Right forelimb (tissue), 1 donor: ENCODE measurements at regions not wholly inside any gene's neighbourhood (a gene's known extent, or its start where the extent isn't known, plus 50 kb on each side); places are given as distances from the start of the nearest gene placed in this dataset.
"Not testable (repeated sequence)": the region's sequence is repeated elsewhere in the genome, so short reads cannot be mapped to it uniquely, and the experiment has no call there.

Experiments used
- DNase-seq: peaks from one replicate; pipeline ENCODE4 v3.0.0-alpha.2; 2018

DNA sequence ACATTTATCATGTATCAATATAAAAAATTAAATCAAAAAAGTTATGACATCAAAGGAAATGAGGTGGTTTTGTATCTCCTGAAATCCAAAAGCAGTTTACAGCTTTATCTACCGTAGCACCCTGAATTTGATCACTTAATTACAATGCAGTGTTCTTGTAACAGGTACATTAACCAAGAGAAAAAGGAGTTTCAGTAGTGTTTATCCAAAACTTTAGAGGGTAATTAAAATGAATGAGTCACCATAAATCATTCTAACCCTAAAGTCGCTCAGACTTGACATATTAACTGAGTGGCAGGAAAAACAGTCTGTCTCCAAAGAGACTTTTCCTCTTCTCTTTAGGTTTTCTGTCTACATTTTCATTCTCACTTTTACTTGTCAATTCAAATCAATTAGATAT lies 907.6 kb upstream of the EPHA5 start:
- no peak for DNase-seq

DNA sequence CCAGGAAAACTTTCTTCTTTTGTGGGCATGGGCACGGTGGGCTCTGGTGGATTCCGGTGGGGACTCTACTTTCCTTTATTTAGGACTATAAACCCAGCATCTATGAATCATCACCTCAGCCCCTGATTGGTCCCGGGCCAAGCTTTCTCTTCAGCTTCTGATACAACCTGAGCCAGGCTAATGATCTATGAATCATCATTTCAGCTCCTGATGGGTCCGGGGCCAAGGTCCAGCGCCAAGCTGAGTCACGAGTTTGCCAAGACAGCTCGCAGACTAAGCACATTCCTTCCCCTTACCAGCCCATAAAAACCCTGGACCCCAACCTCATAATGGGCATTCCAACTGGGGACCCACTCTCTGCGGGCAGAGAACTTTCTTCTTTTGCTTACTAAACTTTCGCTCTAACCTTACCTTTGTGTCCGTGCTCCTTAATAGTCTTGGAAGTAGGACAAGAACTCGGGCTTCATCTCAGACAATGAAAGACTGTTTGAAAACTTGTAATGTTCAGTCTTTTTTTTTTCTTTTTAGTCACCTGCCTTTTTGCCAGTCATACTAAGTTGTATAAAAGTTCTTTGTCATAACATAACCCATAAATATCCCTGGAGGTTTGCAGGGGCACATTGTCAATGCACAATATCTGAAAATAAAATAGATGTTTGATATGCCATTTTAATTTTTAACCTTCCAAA lies 904.9 kb upstream of the EPHA5 start:
- no peak for DNase-seq

DNA sequence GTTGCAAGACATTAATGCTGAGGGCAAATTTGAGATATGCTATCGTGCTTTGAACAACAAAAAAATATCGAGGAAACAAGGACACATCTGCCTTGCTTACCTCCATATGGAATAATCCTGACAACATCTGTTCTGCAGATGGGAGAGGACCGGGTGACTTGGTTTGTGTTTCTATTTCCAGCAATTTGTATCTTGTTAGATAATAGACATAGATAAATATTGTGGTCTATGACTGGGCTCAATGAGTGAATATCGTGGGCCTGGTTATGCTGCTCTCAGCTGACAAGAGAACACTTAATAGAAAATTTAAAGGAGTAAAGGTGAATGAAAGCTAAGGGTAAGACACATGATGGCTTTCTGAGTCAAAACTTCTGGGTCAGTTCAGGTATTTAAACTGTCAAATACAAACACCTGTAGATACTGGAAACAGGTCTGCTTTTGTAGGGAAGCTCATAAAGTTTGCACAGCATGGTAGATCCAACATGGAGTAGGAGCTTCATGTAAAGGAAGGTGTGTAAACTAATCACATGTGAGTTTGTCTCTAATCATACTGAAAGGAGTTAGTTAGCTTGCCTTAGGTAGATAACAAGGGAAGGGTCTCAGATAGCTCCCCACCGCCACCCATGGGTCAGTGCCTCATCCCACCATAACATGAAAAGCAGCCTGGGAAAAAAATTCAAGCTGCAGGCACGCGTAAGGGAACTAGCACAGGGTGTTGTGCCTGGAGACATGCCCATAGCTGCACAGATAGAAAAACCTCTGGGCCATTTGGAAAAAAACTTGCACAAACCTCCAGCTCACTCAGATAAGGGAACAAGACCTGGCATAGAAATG lies 904.1 kb upstream of the EPHA5 start:
- DNase-seq, result no peak

DNA sequence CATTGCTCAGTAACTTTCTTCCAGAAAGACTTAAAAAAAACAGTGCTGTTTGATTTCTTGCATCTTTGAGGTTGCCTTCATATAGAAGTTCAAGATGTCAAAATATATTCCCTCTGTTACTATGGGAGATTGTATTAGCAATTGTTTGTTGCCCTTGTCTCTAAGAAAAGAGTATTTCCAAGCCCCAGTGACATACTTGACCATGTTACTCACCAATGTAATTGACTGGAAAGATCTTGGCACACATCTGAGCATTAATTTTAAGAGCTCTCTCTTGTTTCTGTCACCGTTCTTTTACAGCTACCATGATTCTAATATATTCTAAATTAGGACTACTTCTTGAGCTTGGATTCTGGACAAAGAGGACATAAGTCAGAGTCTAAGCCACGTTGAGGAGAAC lies 902.7 kb upstream of the EPHA5 start:
- DNase-seq, result no peak

DNA sequence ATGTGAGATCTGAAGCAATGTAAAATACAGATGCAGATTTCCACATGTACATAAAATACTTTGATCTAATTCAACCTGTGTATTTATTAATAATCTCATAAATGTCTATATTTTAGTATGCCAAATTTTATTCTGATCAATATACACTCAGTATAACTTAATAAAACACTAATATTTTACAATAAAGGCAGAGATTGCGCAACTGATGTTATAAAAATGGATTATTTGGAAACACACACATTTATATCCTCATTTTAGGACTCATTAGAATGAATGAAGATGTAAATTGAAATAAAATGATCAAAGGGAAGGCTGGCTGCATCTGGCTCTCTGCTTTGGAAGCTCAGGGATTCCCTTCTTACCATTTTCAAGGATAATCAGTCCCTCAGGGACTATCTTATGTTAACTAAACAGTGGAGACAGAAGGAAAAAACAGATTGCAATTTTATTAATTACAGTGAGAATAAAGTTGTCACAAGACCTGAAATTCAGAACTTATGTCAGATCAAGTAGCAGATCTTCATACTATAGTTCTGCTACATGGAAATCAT lies 900.9 kb upstream of the EPHA5 start:
- no peak for DNase-seq

DNA sequence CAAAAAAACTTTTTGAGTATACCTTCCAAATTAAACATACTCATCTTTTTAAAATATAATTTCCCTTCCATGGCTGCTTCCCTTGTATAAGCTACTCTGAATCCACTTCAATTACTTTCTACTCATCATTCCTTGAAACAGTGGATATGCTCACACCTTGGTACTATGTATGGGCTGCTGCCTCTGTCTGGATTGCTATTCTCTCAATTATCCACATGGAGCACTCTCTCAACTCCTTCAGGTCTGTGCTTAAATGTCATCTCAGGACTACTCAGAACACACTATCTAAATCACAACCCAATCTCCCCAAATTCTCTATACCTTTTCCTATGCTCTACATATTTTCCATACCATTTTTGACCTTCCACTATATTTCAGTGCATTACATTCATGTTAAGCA lies 898.9 kb upstream of the EPHA5 start:
- no peak for DNase-seq

DNA sequence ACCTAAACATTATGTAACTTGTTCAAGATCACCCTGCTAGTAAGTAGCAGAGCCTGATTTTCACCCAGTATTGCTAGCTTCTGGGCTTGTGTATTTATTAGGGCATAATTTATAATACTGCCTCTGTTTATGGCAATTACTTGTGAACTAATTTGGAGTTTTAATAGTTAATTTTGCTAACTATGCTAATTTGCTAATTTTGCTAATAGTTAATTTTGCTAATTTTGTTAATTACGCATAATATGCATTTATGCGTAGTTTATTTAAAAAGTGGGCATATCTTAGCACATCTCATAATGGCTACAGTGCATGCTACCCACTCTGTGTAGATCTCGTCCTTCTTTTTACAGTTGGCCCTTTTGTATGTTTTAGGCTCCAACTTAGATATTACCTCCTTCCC lies 898.1 kb upstream of the EPHA5 start:
- no peak for DNase-seq

DNA sequence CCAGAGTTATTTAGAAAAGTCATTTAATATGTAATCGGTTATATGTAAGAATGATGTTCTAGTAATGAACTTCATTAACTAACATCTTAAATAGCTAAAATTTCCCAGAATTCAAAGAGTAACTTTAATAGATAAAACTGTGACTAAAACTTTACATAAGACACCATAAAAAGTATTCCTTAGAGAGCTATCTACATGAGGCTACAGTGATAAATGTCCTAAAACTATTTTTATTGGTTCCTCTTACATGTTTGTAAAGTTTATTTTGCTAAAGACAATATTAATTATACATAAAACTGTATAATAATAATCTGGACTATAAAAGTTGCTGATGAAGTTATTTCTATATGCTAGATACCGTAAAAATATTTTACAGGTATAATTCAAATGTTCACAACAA lies 897.7 kb upstream of the EPHA5 start:
- no peak for DNase-seq

DNA sequence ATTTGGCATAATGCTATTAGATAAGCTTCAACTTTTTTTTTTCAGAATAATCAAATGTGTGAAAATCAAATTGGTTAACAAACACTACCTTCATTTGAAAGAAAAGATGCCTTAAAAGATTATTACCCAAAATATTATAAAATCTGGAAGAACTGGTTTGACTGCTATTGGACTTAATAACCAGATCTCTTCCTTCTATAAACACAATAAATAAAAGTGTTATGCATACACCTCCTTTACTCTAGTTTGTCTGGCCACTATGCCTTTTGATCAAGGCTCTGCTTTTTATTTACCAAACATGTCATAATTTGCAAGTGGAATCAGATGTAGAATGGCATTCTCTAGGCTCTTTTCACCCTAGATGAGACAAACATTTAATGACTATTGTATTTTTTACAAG lies 897.3 kb upstream of the EPHA5 start:
- DNase-seq, result no peak

DNA sequence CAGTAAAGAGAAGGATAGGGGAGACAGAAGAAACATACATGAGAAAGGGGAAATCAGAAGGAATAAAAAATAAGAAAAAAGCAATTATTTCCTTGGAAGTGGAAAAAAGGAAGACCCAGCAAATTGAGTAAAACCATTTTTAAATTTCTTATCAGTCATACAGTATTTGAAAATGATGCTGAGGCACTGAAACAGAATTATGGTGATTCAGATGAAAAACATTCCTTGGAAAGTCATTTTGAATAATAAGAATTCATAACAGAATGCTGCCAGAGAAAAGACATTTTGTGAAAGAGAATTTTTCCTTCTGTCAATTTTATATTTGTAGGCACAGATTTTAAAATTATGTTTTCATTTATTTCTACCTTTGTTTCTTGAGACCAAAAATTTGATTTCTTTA lies 895.5 kb upstream of the EPHA5 start:
- no peak for DNase-seq

DNA sequence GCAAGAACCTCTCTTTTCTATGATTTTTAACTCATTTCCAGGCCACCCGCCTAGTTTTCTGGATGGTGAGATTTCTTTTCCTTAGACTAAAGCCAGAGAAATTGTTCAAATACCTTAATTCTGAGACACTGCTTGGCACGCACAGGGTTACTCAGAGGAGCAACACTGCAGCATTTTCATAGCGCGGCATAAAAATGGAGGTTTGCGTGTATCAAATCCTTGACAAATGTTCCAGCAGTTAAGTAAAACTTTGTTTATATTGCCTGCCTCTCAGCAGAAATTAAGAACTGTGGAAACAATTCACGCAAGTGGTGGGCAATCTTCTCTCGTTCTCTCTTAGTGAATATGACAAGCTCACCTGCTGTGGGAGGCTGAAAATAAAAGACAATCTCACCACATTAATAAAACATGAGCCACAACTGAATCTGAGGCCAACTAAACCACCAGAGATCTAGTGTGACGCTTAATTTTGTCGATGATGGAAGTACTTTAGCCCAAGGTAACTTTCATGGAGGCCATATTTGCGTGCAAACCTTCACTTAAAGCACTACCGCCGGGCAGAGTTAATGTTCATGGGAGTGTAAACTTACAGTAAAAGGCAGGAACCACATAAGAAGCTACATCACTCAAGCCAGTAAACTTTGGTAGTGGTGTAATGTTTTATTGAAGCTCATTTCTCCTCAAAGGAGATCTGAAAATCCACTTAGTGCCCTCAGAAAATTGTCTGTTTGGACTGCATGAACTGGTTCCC lies 894.8 kb upstream of the EPHA5 start:
- peak; percentile 52 for DNase-seq

DNA sequence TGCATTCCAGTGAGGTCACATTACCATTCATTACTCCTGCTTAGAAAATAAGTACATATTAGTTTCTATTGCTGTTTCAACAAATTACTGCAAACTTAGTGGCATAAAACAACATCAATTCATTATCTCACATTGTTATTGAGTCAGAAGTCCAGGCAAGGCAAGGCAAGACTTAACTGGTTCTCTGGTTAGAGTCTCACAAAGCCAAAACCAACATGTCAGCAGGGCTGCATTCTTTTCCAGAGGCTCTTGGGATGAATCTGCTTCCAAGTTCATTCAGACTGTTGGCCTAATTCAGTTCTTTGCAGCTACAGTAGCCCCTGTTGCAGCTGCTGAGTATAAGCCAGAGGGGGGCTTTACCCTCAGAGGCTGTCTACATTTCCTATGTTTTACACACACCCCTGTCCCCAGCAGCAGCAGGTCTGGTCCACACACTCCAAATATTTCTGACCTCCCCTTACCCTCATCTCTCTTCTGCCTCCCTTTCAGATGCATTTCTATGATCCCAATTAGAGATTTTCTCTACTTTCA lies 892.1 kb upstream of the EPHA5 start:
- no peak for DNase-seq

DNA sequence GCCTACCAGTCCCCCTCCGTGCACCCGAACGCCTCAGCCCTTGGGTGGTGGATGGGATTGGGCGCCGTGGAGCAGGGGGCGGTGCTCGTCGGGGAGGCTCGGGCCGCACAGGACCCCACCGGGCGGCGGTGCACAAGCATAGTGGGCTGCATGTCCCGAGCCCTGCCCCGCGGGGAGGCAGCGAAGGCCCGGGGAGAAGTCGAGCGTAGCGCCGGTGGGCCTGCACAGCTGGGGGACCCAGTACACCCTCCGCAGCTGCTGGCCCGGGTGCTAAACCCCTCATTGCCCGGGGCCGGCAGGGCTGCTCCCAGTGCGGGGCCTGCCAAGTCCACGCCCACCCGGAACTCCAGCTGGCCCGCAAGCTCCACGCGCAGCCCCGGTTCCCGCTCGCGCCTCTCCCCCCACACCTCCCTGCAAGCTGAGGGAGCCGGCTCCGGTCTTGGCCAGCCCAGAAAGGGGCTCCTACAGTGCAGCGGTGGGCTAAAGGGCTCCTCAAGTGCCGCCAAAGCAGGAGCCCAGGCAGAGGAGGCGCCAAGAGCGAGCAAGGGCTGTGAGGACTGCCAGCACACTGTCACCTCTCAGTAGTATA lies 891.3 kb upstream of the EPHA5 start:
- not testable (repeated sequence) for DNase-seq

DNA sequence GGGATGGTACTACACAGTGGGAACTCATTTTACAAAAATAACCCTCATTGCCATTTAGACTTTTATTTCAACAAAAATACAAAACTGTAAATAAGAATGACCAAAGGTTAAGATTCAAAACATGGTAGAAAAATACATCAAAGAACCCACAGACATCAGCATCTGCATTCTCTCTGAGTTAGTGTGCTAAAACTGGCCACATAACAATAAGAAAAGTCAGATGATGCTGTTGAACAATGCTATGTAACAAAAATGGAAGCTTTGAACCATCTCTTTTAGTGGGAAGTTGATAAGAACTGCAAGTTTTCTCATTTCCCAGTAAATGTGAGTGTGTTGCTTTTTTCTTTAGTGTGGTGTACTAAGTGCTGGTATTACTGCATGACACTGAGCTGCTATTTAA lies 888.4 kb upstream of the EPHA5 start:
- DNase-seq, result no peak

DNA sequence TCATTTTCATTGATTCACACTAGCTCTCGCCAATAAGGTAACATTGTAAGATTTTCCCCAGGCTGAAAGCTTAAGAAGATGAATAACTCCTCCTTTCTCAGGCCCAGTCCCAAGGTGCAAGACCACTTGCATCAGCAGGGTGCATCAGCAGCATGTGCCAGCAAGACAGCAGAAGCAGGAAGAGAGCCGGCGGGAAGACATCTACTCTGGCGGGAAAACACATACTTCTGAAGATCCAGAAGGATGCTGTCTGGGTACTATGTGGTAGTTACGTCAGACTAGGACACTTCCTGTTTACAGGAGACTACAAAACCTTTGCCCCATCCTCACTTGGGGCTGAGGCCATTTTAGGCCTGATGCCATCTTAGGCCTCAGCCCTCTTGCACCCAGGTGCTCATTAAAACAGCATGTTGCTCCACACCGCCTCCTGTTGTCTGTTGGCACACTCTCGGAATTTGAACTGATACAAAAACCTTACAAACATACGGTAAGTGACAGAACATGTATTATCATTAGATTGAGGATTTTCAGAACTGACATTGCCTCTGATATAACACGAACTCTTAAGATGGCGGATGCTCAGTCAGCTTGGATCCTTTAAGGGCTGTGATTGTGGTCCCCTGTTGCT lies 886.5 kb upstream of the EPHA5 start:
- no peak for DNase-seq

DNA sequence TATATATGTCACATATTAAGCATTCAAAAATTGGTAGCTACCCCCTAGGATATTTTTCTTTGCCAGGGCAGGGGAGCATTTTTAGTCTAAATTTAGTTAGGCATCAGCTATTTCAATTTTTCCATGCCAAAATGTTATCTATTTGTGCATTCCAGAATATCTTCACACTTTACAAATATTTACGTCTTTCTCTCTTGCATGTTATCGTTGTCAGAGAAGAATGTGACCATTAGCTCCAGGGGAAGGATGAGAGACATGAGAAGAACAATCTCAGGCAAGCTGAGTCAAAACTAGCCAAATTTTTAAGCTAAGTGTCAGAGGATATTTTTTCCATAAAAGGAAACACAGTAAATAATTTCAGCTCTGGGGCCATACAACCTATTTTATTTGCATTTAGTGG lies 885.0 kb upstream of the EPHA5 start:
- no peak for DNase-seq

DNA sequence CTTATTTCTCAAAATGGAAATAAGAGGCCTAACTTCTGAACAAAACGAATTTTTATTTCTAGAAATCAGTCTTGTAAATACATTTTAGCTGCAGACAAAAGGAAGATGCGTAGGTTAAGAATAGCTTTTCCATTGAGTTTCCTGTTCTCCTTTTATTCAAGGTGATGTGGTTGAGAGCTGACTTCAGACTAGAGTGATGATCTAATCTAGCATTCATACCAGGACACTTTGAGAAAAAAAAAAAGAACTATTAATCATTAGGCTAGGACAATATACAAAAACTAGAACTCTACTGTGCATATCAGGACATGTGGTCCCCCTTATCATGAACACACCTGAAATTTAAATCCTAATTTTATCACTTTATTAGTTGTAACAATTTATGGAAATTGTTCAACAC lies 884.5 kb upstream of the EPHA5 start:
- no peak for DNase-seq

DNA sequence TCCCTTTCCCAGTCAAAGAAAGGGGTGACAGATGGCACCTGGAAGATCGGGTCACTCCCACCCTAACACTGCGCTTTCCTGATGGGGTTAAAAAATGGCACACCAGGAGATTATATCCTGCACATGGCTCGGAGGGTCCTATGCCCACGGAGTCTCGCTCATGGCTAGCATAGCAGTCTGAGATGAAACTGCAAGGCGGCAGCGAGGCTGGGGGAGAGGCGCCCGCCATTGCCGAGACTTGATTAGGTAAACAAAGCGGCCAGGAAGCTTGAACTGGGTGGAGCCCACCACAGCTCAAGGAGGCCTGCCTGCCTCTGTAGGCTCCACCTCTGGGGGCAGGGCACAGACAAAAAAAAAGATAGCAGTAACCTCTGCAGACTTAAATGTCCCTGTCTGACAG lies 875.0 kb upstream of the EPHA5 start:
- not testable (repeated sequence) for DNase-seq

DNA sequence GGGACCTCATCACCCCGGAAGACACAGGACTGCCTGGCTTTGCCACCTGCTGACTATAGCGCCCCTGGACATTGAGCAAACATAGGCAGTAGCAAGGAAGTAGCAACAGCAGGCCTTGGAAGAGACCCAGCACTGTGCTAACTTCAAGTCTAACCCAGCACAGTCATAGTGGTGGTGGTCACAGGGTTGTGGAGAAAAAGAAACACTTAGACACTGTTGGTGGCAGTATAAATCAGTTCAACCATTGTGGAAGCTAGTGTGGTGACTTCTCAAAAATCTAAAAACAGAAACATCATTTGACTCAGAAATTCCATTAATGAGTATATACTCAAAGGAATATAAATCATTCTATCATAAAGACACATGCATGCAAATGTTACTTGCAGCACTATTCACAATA lies 874.0 kb upstream of the EPHA5 start:
- no peak for DNase-seq

DNA sequence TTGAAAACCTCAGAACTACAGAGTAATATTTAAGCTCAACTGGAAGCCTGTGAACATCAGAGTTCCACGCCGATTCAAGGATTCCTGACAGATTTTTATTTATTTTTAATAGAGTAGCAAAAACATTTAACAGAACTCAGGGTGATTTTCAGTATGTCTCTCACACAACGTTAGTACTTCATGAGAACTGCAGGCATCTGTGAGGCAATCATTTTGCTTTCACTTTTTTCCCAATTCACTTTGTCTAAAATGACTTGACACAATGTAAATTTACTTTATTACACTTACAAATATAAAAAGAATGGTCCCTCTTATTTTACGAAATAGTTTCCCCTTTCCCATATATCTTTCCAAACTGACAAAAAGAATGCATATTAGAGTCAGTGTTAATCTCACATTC lies 869.5 kb upstream of the EPHA5 start:
- DNase-seq, result no peak

DNA sequence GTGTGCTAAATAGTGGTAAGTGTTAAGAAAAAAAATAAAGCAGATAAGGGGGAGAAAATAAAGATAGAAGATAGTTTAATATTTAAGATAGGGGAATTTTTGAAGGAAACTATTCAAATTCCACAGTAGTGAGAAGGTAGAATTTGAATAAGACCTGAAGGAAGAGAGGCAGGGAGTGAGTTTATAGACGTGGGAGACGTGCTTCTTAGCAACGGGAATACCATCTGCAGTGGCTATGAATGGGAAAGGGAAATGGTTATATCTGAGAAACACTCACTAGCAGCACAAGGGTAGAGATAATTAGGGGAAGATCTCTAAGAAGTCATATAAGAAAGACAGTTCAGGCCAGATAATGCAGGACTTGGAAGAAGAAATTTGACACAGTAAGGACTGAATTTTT lies 854.5 kb upstream of the EPHA5 start:
- no peak for DNase-seq

DNA sequence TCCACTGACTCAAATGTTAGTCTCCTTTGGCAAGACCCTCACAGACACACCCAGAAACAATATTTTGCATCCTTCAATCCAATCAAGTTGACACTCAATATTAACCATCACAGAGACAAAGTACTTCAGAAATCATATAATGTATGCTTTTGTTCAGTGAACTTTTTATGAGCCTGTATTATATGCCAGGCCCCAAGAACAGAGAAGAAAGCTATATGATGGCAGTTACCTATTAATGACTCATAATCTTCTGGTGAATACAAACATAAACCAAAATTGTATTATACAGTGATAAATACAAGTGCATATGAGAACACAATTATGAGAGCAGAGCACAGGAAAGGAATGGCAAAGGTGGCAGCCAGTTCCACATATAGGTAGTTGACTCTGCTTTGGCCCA lies 852.0 kb upstream of the EPHA5 start:
- DNase-seq, result no peak

DNA sequence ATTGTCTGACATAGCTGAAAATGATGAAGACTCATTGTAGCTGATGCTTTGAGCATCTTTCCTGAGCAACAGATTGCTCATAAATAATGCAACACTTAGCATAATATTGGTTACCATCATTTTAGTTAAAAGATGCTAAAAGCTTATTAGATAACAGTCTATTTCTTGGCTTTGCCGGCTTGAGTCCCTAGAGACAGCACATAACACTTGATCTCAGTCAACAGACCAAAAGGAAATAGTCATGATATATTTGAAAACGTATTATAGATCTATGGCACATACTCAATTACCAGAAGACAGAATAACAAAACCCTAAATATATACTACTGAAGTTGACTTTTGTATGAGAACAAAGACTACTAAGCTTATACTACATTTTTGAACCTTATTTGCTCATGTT lies 846.7 kb upstream of the EPHA5 start:
- DNase-seq, result no peak
